ENCODE measurements at regions not wholly inside any gene's neighbourhood (a gene's known extent, or its start where the extent isn't known, plus 50 kb on each side); places are given as distances from the start of the nearest gene placed in this dataset.

- no peak for TF ChIP-seq EZH2 (IDR thresholded peaks at IDR 0.05; ENCODE audit: borderline replicate concordance, low read length)
- no peak for TF ChIP-seq CTCF (IDR thresholded peaks at IDR 0.05; ENCODE audit: low read length)
Measured at GRCh38 chr13:86572115-86572514, 772.9 kb upstream of the SLITRK6 start.

Data from OCI-LY1 (cell line).